GM12892 (cell line): ENCODE measurements at regions not wholly inside any gene's neighbourhood (a gene's known extent, or its start where the extent isn't known, plus 50 kb on each side); places are given as distances from the start of the nearest gene placed in this dataset.

Experiments
- POLR2A ChIP-seq: IDR thresholded peaks from 2 replicates; pipeline ENCODE4 v1.6.1; 2011; ENCODE audit warnings: low read depth, low read length, control low read depth
- POLR2AphosphoS5 ChIP-seq: IDR thresholded peaks from 2 replicates; pipeline ENCODE4 v1.6.1; 2011; ENCODE audit warnings: low read depth, low read length, control low read depth
- TAF1 ChIP-seq: IDR thresholded peaks from 2 replicates; pipeline ENCODE4 v1.6.1; 2011; ENCODE audit warnings: low read depth, mild to moderate bottlenecking, control low read depth, low read length, borderline replicate concordance

DNA sequence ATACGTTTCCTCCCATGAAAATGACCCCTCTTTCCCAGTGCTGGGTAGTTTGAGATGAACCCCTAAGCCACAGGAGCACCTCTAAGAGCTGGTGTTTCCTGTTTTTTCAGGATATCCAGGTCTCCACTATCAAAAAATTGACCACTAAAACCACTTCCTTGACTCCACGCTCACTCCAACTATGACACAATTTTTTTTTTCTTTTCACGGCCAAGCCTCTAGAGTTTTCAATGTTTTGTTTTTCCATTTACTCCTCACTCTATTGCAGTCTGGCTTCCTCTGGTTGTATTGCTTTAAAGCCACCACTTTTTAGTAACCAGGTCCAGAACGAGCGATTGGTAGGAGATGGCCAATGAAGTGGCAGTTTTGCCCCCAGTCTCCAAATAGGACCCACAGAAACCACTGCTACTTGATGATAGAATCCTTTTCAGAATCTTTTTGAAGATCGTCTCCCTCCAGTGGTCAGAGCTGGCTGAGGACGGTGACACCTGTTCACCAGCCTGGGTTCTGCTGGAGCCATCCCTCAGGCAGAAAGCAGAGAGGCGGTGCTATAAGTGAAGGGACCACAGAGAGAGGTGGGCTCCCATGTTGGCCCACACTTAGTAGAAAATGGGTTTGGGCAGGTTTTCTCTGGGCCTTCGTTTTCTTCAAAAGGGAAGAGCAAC, 454.4 kb downstream of the VRK1 start:
- TF ChIP-seq POLR2A (no peak), TAF1 (no peak), POLR2AphosphoS5 (no peak)
